ENCODE measurements at regions not wholly inside any gene's neighbourhood (a gene's known extent, or its start where the extent isn't known, plus 50 kb on each side); places are given as distances from the start of the nearest gene placed in this dataset.

DNA sequence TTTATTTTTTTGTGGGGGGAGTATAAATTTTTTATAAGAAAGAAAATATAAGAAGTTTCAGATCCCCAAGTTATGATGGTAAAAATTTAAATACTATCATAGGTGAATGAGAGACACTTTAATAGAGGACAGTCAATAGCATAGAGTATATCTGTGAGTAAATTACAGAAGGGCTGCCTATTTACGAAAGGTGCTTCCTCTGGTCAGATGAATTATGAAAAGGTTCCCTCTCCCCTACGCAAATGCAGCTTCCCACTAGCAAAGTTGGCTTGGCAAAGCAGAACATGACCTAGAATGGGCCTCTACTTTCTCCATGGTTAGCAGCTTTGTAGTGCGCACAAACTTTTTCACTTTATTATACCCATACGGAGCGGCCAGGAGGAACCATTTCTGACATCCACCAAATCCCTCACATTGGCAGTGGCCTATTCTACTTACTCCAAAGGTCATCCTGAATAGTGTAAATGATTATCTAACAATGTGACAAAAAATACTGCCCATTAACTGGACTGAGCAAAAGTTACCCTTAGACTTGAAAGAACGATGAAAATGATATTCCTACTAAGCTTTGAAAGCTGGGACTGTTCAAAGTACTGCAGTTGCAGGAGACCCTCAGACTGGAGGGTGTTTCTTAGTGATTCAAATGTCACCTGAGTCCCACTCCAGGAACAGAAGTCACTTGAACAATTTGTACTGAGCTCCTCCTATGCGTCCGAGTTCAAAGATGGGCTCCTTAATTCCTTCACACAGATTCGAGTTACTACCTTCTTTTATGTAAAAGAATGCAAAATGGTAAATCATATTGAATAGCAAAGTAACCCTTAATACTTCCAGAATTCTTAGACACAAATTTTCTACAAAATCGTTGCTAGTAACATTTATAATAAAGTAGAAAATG is 148.5 kb downstream of the NOL4 start:
- DNase-seq, result no peak

DNA sequence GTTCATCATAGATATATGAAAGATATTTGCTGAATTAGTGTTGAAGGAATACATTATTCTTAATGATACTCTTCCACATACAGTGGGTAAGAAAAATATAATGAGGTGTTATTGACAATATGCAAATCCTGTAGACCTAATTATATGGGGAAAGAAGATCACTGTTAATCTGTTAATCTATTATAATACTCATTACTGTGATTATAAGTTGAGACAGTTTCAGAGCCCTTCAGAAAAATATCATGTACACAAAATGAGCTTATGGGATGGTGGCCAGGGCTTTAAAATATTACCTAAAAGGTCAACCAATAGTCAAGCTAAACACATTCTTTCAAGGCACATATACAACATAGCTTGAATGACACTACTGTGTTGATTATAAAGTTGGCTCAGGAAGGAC is 163.5 kb downstream of the NOL4 start:
- no peak for DNase-seq

DNA sequence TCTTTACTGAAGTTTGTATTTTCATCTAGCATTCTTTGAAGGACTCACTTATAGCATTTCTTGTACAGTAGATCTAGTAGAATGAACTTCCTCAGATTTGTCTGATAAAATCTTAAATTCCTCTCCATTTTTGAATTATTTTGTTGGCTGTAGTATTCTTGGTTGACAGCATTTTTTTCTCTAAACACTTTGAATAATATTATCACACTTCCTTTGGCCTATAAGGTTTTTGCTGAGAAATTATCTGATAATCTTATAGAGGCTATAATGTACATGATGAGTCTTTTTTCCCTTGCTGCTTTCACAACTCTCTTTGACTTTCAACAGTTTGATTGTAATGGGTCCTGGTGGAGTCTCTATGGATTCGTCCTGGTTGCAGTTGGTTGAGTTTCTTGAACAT is 169.5 kb downstream of the NOL4 start:
- no peak for DNase-seq

DNA sequence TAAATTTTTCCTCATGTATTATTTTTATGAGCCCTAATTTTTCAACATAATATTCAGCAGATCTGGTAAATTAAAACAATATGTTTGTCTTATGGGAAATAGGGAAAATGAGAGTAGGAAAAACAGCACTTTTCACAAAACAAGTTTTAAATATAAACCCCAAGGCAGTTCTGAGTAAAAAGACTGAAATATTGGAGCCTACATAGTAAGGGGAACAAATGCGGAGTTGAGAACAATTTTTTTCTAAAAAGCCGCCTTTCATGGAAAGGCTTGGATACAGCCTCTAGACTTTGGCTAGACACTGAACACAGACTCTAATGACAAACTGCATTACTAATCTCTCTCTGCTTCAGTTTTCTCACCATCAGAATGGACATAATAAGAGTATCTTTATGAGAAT is 174.1 kb downstream of the NOL4 start:
- DNase-seq, result no peak

DNA sequence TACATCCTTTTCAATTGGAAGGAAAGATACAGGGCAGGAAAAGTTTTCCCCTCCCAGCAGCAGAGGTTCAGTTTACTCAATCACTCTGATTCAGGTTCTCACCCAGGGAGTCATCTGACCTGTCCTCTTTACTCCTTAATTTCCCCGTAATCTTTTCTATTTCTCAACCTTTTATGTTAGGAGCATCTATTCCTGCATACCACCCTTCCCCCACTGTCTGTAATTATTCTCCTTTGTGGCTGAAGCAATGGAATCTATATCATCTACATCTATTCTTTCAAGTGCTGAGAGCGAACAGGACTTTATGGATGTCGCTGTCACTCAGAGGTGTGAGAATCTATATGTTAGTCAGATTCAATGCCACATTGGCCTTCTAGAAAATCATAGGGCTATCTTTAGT is 175.2 kb downstream of the NOL4 start:
- no peak for DNase-seq

DNA sequence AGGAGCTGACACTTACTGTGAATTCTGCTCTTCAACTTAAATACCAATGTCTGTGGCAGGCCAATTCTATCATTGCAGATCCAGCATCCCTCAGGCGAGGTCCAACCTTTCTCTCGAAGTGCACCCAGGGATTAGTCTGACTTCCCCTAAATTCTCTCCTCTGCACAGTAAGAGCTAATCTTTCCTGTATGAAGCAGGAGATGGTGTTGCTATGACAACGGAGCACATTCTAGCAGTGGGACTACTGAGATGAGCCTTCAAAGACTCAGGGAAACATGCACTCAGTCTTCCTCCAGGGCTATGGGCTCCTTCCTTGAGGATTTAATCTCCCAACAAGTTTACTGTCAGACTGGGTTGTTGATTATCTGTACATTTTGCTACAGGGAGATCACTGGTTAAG is 176.3 kb downstream of the NOL4 start:
- peak; percentile 76 for DNase-seq

DNA sequence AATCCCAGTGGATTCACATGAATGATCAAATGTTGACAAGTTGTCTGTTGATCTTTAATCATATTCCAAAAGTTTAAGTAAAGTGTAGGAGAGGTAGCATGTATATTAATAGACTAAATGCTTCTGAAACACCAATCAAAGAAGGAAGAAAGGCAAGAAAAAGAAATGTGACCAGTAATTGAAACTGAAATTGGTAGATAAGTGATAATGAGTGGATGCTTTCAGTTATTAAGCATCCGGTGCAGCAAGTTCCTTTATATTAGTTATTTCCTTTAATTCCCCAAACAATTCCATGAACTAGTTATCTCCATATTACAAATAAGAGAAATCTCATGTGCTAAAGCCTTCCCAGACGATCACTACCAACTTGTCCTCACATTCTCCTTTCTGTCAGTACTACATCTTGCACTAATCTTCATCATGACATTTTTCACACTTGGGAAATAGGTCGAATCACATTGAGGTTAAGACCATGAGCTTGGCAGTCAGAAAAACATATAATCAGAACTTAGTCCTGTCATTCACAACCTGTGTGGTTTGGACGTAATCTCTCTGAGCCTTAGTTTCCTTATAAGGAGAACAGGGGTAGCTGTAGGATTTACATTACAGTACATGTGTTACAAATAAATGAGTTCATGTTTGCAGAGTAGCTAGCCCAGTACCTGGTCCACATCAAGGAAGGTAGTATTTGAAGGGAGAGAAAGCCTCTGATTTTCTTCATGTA is 182.1 kb downstream of the NOL4 start:
- DNase-seq, result no peak

DNA sequence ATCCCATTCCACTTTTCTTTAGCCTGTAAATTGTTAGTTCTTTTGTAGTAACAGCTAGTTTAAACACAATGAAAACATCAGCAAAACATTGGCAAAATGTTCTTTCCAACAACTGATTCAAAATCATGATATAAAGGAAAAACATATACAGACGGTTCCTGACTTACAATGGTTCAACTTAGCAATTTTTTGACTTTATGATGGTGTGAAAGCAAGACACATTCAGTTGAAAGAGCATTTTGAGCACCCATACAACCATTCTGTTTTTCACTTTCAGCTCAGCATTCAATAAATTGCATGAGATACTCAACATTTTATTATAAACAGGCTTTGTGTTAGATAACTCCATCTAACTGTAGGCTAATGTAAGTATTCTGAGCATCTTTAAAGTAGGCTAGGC is 185.1 kb downstream of the NOL4 start:
- DNase-seq, result no peak

DNA sequence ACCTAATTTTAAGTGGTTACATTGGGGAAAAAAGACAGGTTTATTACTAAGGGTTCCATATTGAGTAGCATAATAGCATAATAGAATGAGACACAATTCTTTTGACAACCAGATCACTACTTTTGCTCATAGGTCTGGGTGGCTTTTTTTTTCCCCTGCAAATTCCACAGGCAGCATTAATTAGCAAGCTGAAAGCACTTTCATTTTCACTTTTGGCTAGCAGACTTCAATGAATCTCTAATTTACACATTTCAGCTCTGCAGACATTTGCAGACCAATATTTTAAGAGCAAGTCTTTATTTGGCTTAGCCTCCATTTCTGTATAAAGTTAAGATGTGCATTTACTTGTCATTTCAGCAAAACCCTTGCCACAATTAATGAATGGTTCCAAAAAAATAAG is 185.5 kb downstream of the NOL4 start:
- DNase-seq, result peak; percentile 58

DNA sequence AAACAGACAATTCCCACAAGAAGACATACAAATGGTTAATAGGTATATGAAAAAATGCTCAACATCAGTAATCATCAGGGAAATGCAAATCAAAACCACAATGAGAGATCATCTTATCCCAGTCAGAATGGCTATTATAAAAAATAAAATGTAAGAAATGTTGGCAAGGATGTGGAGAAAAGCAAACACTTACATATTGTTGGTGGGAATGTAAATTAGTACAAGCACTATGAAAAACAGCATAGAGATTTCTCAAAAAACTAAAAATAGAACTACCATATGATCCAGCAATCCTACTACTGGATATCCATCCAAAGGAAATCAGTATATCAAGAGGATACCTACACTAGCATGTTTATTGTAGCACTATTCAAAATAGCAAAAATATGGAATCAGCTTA is 186.6 kb downstream of the NOL4 start:
- no peak for DNase-seq

DNA sequence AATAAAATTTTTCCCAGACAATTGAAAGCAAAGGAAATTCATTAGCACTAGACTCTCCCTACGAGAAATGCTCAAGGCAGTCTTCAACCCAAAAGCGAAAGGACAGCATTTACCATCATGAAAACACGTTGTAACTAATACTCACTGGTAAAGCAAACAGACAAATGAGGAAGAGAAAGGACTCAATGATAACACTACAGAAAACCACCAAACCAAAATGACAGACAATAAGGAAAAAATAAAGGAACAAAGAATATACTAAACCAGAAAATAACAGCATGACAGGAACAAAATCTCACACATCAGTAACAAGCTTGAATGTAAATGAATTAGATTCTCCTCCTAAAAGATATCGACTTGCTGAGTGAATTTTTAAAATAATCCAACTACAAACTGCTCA is 190.7 kb downstream of the NOL4 start:
- no peak for DNase-seq

DNA sequence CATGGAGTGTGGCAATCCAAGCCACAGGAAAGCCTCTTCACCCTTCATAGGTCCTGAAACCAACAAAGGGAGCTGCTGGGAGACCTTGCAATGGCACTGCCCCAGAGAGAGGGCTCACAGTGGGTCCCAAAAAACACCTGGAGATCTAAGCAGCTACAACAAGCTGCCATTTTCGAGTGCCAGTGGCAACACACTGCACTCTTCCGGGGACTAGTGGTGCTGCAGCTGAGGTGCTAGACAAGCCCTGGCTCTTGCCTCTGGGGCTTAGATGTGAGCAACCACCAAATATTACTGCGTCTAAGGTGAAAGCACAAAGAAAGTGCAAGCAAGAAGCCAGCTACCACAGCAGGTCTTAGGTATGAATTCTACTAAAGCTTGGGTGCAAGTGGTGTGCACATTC is 192.9 kb downstream of the NOL4 start:
- DNase-seq, result no peak

DNA sequence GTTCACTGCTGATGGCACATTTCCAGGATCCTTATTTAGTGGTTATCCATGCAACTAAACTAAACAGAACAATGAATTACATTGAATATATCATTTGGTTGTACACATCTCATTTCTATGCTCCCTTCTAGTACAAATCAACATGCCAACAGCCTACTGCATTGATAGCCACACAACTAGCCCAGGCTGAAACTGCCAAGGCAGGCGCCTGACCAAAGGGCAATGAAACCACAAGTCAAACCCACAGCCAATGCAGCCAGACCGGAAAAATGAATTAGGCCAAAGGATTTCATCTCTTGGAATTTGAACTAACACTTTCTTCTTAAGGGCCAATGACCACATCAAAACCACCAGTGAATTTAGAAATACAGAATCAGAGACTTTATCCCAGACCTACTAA is 196.4 kb downstream of the NOL4 start:
- peak; percentile 59 for DNase-seq

DNA sequence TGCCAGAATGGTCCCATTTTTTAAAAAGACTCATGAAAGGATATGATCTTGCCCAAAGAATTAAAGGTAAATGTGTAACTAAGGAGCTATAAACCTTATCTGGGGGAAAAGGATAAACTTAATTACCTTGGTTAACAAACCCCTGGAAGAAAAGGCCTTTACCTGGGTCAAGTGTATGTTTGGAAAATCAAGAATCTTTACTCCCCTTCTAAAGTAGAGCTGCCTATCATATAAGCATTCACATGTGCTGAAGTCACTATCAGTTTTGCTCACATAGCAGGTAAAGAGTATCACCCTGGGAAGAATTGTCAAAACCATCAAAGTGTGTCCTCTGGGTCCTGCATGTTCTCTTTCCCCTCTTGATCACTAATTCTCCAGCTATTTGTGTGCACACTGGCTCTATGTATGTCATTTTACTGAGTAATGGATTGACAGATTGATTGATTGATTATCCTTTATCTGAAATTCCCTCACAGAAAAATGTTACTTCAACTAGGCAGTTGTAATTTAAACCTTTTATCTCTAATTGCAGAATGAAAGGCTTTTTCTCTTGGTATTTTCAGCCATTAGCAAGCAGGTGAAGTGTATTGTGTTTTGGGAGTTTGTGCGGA is 199.4 kb downstream of the NOL4 start:
- no peak for DNase-seq

DNA sequence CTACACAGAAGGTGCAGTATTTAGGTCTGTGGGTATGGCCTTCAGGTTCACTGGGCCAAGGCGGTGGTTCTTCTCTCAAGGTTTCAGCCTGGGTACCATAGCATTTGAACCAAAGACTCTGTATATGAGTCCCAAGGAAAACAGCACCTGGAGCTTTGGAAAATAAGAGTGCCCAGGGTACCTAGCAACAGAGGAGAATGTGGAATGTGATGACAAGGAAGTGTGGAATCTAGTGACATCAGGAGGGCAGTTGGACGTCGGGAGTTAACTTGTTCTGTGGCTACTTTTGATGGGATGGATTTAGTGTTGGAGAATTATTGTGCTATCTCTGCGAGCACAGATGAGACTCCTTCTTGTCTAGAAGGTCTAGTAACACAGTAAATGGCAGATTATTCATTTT is 201.2 kb downstream of the NOL4 start:
- no peak for DNase-seq

DNA sequence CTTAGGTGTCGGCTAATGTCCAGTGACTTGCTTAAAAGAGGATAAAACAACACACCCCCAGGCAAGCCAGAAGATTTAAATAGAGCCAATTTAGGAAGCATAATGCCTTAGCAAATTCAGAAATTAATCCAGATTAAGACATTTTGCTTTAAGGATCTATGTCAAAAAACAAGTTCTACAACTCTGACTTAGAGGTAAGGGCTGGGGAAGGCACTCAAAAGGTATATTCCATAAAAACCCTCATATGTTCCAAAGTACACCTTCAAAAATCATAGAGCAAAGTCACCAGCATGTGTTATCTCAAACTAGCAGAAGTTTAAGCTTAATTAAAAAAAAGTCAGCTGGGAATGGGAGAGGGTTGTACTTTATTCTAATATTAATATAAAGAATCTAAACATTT is 206.4 kb downstream of the NOL4 start:
- DNase-seq, result no peak

DNA sequence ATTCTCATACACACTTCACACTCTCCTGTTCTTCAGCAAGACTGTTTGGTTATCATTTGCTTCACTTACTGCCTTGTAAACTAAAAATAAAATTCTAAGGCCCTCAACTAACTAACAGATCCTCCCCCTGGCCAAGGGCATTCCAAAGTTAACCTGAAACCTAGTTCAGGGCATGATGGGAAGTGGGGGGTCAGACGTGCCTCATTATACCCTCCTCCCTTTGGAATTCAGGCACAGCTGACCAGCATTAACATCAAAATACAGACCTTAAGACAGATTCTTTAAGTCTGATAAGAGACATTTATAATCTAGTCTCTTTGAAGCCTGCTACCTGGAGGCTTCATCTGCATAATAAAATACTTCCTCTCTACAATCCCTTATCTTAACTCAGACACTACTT is 221.0 kb downstream of the NOL4 start:
- no peak for DNase-seq

DNA sequence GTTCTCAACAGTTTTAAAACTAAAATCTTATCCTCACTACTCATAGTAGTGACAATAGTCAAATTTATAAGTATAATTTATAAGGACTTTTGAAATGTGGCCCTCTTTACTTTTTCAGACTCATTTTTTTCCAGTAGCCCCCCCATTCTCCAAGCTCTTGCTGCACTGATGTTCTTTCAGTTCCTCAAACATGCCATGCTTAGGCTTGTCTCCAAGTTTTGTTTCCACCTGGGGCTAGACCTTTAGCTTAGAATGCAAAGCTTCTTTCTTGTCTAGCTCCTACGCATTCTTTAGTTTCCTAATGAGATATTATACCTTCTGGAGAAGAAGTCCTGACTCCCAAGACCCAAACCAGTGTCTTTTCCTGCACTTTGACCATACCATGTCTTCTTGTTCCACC is 222.6 kb downstream of the NOL4 start:
- DNase-seq, result no peak

DNA sequence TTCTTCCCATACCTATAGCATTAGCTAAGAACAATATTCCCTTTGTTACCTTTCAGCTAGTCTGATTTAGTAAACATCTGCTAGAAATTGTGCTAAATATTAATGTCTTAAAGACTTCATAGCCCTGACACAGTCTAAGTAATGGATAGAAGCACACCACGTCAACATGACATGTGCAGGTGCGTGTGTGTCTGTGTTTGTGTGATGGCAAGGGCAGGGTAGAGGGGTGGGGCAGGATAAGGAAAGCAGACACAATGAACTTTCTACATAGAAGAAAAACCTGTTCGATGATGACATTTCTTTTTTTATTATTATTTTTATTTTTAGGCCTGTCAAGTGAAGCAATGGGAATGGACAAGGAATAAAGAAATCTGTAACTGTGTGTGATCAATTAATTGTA is 223.3 kb downstream of the NOL4 start:
- DNase-seq, result no peak

DNA sequence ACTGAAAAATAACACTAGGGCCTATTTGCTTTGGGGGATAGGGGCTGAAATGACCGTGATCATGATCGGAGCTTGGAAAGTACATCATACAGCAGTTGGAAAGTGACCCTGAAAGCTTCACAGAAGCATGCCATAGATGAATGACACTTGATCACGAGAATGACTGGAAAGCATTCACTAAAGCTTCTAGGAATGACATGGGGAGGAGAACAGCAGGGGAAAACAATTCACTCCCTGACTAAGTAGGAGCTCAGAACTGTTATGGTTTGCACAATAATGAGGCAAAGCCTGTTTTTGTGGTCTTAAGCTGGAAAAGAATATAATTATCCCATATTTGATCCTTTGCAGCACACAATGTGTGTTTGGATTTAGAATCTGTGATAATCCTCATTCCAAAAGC is 237.5 kb downstream of the NOL4 start:
- DNase-seq, result no peak

DNA sequence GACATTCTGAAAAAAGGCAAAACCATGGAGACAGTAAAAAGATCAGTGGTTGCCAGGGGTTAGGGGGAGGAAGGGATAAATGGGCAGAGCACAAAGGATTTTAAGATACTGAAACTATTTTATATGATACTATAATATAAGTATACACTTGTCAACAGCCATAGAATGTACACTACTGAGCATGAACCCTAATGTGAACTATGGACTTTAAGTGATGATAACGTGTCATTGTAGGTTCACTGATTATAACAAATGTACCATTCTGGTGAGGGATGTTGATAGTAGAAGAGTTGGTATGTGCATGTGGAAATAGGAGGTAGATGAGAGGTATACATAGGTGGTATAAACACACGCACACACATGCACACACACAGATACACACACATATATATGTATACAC is 241.6 kb downstream of the NOL4 start:
- no peak for DNase-seq

DNA sequence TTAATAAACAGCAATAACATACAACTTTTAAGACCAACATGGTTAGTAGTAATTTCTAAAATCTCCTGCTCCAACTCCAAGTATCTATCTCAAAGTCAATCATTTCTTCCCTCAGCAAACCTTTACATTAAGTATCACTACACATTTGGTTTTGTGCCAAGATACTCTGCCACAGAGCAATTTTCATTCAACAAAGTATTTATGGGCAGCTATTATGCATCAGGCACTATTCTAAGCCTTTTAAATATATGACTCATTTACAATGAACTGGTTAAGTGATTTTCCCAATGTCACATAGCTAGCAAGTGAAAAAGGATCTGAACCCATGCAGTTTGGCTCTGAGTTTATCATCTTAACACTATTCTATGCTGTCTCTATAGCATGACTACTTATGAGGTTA is 264.3 kb downstream of the NOL4 start:
- DNase-seq, result peak; percentile 26

DNA sequence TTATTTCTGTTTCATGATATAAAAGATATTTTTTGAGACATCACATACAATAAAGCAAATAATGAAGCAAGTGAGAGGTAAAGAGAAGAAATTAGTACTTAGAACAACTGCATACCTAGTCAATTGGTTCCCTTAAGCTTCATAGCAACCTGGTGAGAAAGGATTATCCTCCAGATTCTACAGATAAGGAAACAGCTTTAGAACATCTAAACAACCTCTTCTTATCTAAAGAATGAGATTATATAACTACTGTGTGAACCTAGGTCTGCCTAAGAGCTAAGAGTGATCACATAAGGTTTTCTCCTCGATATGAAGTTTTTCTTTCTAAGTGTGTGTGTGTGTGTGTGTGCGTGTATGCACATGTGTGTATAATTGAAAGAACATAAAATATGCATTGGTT is 265.1 kb downstream of the NOL4 start:
- DNase-seq, result no peak

DNA sequence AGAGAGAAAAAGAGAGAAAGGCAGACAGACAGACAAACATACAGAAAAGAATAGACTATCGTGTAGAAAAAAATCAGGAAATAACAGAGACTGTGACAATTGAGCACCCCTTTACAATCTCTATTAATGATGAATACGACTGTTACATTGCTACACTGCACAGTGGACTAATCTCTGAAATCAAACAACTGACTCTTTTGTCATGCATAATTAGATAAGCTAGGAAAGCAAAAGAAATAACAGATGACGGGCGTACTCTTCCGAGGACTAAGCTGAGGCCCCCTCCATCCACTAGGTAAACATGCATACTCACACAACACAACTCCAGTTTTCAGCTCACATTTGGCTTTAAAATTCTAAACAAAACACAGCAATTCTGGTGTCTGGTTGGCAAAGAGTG is 267.0 kb downstream of the NOL4 start:
- peak; percentile 50 for DNase-seq
